Stimulated activated CD8-positive, alpha-beta memory T cell treated with anti-CD3 and anti-CD28 coated beads, Interleukin-4, amount 100 ng/mL, for 4 hours (primary cell): ENCODE measurements at regions not wholly inside any gene's neighbourhood (a gene's known extent, or its start where the extent isn't known, plus 50 kb on each side); places are given as distances from the start of the nearest gene placed in this dataset.

Source experiments
- DNase-seq, 2 donors: peaks; one replicate each; pipeline ENCODE4 v3.0.0-alpha.2; 2020; ENCODE audit warnings: low read depth in 2 of 2, low spot score in 1 of 2

DNA sequence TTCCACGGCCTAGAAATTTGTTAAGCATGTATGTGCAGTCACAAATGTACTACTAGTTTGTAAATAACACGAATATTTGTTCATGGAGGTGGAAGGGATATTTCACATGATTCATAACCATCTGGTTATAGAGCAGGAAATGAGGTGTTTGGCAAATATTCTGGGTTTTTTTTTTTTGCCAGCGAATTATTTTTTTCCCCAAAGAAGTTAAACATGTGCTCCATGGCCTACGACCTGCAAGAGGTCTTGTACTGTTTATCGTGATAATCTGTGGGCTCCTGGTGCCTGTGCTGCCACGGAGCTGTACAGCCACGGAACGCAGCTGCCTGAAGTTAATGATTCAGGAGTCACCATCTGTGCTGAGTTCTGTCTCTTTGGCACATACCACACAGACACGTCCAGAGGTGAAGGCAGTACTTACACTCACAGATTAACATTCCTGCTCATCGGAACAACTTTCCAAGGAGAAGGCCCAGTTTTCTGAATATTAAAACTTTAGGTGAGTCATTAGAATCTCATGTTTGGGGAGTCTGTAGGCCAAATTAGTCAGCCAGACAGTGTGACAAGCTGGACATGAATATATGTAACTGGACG, 156.3 kb downstream of the TMX1 start:
- no peak for DNase-seq

DNA sequence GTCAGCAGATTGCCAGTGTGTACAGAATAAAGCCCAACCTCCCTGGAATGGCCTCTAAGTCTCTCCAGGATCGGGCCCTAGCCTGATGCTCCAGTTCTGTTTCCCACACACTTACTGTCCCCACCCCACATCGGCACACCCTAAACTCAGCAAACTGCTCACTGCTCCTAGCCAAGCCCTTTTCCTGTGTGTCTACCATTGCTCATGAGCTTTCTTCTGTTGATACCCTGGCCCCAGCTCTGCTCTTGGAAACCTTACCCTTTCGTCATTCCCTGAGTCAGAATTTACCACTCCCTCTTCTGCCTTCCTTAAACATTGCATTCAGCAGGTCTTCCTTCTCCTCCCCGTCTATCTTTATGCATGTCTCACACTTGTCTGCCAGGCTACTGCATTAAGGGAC, 158.9 kb downstream of the TMX1 start:
- no peak for DNase-seq

DNA sequence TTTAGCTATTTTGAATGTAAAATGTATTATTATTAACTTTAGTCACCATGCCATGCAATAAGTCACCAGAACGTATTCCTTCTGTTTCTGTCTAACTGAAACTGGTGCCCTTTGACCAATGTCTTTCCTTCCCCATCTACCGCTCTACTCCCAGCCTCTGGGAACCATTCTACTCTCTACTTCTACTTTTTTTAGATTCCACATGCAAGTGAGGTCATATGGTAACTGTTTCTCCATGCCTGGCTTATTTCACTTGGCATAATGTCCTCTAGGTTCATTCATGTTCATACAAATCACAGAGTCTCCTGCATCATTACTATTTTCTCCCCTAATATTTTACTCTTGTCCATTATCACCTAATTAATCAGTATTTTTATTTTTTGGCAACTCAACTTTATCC, 160.1 kb downstream of the TMX1 start:
- DNase-seq: no peak

DNA sequence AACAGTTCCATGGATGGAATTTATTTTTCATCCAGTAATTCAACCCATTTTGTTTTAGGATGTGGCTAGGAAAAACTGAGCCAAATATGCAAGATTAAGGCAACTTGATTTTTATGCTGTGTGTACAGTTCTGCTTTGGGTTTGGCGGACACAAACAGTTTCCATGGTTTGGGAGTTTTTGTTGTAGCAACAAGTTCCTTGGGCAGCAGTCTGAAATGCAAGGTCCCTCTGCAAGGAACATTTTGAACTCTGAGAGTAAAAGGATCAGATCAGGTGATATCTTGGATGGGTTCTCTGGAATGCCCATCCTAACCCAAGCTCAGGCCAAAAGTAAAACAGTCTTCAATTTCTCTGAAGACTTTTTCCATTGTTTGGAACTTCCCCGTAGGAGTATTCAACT, 161.2 kb downstream of the TMX1 start:
- DNase-seq: no peak

DNA sequence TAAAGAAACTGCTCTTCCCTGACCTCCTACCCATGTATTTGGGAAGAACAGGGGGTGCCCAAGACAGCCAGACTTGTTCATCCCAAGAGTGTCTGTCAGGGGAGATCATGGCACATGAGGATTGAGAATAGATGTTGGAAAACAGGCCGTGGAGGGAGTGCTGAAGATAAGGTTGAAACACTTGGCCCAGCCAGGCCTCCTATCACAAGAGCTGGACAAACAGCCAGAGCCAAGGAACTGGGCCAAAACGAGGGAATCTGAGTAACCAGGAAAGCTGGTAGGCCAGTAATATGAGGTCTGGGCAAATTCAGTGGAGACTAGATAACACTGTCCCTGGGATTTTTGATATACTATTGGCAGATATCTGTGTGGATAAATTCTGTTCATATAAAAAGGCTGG, 161.7 kb downstream of the TMX1 start:
- DNase-seq: no peak

DNA sequence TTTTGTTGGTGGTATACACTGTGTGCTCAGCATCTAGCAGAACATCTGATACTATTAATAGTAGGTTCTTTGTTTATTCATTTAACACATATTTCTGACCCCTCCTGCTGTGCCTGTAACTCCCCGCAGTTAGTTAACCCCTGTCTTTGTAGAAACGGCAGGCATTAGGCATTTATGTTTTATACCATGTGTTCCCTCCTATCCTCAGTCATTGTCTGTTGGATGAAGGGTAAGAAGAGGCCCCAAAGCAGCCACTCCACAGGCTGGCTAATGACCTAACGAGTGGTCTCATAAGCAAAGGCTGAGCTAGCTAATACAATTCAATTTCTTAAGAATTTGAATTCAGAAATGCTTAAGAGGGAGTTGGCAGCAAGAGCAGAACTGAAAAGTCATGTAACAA, 170.8 kb downstream of the TMX1 start:
- DNase-seq: no peak

DNA sequence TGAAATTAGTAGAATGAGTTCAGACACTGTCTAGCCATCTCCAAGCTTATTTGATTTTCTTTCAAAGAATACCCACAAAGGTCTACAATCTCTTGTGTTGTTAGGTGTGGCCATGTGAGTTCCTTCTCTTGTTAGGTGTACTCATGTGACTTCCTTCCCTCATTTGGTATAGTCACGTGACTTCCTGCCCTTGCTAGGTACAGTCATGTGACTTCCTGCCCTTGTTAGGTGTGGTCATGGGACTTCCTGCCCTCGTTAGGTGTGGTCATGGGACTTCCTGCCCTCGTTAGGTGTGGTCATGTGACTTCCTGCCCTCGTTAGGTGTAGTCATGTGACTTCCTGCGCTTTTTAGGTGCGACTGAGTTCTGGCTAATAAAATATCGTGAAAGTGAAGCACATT, 179.6 kb downstream of the TMX1 start:
- DNase-seq: no peak

DNA sequence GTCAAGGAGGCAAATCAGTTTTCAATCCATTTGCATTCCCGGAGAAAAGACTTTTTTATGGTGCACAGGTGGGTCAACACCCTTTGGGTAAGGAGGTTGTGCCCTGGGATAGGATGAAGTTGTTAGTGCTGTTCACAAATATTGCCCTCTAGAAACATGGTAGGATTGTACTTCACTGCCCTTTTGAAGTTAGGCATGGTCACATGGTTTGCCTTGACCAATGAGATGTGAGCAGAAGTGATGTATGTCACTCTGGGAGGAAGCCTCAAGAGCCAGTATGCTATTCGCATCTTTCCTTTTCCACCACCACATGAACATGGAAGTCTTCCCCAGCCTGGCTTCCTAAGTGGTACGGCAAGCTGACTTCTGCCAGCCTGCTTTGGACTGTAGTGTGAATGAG, 182.7 kb downstream of the TMX1 start:
- no peak for DNase-seq

DNA sequence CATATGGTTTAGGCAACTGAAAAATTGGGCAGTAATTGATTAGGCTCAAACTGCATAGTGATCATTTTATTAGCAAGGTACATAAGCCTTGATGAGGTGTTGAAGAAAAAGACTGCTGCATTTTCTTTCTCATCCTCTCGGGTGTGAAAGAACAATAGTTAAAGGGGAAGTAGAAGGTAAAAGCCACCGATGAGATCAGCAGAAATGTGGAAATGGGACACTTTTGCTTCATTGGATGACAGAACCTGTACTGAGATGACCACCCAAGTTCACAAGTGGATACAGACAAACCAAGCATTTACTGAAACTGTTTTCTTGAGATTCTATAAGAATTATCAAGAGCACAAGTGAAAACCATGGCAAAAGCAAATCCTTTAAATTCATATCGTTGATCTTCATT, 184.0 kb downstream of the TMX1 start:
- no peak for DNase-seq

DNA sequence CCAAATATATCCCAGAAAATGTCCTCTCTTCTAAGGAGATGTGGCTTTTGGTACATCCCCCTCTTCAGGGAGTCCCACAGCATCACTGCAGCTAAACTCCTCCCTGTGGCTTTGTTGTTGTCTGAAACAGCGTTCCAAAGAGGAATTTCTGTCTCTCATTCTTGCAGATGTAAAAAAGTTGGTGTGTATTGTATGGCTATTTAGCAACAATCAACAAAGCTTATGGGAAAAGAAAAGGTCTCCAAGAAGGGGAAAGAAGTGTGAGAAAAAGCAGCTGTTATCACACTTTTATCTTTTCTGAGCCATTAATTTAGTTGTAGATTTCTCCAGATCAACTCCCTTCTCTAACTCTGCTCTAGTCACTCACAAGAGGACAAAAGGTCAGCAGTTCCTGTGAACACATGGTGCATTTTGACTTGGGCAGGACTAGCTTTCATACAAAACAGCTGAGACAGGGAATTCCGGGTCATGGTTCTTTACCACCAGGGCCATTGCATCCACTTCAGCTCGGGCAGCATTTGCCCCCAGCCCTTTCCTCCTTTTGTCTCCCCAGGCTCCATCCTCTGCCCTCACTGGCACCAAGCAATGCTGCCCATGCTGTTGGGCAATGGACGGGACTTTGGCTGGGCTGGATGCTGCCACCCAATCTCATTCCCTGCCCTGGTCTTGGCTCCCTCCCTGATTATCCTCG, 184.7 kb downstream of the TMX1 start:
- DNase-seq: no peak

DNA sequence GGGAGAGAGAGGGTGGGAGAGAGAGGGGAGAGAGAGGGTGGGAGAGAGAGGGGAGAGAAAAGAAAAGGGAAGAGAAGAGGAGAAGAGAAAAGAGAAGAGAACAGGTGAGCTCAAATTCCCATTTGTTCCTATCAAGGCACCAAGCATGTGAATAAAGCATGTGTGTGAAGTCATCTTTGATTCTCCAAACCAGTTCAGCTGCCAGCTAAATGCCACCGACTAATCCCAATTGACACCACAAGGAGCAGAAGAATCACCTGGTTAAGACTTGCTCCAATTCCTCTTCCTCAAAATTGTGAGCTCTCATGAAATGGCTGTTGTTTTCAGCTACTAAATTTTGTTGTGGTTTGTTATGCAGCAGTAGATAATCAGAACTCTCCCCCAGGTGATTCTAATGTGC, 188.9 kb downstream of the TMX1 start:
- no peak for DNase-seq

DNA sequence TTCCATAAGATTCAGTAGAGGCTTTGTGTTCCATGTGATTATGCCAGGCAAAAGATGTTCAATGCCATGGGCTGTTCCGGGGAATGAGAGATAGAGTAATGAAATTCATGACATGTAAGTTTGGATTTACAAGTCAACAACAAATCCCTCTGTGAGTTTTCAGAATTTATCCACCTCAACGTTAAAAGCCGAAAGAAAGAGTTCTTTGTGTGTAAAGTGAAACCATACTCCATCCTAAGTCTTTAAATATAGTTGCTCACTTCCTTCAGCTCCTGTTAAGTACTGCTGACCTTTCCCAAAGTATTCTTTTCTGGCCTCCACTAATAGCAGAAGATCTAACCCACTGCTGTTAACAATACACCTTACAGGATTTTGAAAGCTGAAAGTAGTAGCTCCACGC, 190.0 kb downstream of the TMX1 start:
- DNase-seq: no peak

DNA sequence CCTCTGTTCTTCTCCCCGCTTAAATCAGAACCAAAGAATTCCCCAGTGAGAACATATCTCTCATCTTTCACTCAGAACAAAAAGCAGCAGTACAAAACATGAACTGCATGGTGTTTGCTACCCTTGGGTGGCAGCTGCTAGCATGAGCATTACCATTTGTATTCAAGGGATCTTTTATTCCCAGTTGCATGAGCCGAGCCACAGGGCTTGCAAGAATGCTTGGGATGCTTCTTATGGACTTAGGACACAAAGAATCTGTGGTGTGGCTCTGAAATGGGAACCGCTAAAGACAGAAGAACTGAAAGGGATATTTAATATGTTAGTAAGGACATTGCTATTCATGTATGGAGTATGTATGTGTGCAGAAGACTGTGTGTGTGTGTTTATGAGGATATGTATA, 190.6 kb downstream of the TMX1 start:
- no peak for DNase-seq

DNA sequence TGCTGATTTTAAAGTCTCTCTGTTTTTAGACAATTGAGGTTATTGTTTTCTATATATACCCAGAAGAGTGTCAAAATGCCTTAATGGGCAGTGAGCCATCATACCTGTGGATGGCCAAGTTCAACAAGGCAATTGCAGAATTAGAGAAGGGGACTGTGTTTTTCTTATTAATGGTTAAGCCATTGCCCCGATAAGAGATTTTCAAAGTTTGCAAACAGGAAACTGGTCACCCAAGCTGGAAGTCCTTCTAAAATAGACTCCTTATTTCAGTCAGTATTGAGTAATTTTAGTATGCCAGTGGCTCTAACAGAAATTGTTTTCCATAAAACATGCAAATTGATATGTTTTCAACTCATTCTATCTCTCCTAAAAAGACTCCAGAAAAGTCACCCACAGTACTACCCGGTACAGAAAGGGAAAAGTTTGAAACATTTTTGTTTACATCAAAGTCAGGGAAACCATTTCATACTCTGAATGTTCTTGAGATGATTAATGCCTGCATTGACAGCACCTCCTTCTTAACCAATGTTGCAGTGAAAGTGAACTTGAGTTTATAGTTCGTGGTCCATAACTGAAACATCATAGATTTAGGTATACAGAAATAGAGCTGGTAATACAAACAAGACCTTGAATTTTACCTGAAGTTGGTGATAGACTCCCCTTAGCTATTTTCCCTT, 191.1 kb downstream of the TMX1 start:
- no peak for DNase-seq

DNA sequence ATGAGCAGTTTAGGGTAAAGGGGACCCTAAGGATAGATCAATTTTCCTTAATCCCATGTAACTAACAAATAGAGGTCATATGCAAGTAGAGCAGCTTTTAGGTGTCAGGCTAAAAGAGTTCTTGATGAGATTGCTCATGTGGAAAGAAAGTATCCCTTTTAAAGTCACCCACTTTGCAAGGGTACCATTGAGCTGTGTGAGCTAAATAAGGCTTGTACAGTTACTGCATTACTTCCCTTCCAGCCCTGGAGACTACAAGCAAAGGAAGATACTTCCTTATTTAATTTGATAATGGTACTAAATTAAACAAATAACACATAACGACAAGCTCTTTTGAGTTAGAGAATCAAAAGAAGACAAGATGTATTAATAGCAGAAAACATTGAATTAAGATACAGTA, 191.7 kb downstream of the TMX1 start:
- no peak for DNase-seq

DNA sequence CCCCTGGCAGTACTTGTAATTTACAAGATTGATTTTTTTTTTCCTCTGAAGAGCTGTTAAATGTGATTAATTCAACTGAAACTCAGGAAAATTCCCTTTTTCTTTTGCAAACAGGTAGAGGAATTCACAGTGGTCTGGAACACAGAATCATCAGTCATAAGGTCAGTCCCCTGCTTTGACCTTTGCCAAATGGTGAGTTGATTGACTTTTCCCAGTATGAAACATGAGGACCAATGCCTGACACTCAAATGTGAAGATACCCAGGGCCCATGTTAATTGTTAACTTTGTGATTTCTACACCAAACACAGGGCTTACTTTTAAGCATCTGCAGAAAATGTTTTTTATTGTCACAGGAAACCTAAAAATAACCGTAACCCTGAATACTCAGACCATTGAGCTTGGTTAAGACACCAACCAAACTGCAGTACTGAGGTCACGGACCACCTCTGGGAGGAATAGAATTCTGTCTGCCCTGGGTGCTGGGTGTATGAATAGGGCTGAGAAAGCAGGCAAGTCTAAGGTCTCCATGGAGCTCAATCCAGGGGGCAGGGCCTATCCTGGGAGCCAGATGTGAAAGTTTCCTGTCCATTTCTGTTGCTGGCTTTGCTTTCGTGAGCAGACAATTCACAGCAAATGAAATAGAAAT, 192.4 kb downstream of the TMX1 start:
- DNase-seq: no peak

DNA sequence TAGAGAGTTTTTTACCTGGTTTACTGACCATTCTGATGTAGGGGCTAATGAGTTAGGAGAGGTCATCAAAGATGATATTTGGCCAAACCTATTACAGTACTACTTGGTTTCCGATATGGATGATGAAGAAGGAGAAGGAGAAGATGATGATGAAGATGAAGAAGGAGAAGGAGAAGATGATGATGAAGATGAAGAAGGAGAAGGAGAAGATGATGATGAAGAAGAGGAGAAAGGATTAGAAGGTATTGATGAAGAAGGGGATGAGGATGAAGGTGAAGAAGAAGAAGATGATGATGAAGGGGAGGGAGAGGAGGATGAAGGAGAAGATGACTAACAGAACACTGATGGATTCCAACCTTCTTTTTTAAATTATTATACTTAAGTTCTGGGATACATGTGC, 196.6 kb downstream of the TMX1 start:
- no peak for DNase-seq

DNA sequence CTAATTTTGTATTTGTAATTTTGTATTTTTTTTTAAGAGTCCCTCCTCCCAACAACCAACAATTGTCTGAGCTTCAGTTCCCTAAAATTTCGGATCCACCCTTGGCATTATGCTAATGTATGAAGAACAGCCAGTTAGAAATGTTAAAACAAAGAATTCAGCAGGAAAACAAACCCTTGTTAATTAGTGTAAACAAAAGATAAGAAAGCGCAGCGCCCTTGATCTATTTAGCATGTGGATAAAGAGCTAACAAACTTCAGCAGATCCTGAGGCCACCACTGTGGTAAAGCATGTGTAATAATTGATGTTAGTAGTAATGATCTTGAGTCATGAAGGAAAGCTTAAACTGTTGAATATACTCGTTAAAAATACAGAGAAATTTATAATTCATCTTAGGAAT, 199.8 kb downstream of the TMX1 start:
- DNase-seq: no peak

DNA sequence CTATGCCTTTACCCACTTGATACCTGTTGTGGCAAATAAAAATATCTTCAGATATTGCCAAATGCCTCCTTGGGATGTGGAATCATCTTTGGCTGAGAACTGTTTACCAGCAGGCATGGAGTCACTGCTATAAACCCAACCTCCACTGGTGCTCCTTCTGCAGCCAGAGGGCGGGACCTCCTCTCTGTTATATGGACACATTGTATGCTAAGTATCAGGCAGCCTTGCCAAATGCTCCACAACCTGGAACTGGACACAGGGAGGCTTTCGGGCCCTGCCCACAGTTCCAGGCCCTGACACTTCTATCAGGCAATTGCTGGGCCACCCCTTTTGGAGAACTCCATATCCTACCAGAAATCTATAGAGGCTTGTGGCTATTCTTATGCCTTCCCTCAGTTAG, 201.0 kb downstream of the TMX1 start:
- DNase-seq: no peak

DNA sequence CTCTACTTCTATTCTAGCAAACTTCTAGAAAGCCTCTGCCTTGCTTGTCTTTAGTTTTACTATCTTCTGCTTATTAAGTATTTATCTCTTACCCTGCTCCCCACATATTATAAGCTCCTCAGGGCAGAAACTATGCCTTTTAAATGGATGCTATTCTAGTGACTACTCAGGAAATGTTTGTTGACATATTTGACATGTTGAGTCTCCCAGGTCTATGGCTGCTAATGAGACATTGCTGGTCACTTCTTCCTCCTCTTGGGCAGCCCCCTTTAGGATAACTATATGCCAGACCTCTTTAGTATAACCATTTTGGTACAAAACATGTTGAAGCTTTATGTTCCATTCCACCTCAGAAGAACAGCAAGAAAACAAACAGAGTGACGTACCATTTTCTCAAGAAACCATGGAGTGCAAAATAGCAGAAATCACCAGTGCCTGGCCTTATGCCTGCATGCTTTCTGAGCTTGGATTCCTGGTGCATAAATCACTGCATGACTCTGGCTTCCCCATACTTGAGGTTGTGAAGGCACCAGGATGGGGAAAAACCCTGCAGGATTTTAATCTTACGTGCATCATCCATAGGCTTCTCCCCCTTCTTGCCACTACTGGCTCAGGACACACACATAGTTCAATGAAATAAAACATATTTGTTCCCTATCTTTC, 202.6 kb downstream of the TMX1 start:
- DNase-seq: no peak

DNA sequence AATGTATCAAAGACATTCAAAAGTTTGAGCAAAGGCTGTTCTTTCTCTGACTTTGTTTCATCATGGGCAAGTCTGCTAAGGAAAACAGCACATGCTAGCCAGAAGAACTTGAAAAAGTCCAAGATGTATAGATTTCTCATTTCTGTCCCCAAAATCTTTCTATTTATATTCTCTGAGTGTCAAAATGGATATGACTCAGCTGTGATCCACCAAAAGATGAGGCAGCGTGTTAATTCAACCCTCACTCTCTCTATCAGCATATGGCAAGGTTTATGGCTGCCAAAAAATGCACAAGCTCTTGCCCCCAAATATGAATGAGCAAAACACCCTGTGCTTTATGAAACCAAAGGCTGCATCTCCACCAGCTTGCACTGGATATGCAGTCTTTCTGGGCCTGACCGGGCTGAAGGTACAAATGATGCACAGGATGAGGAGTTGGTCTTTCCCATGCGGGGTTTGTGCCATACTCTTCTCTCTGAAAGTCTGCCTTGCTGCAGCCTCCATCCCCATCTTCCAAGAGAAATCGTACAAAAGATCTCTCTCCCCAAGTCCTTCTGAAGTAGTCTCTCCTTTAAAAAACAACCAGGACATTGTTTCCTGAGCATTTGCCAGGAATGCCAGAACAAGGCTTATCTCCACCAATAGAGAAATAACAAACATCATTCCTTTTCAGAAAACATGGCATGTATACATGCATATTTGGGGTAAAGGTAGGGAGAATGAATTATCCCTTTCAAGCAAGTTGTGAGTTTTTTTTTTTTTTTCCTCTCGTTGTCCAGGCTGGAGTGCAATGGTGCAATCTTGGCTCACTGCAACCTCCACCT, 203.4 kb downstream of the TMX1 start:
- no peak for DNase-seq
